ENCODE measurements at regions not wholly inside any gene's neighbourhood (a gene's known extent, or its start where the extent isn't known, plus 50 kb on each side); places are given as distances from the start of the nearest gene placed in this dataset.
A peak's percentile ranks its signal among the peaks of the same experiment; 100 is the strongest.
"Not testable (repeated sequence)": the region's sequence is repeated elsewhere in the genome, so short reads cannot be mapped to it uniquely, and the experiment has no call there.

- POLR2A ChIA-PET (ENCODE audit: partially characterized antibody), result not testable (repeated sequence)
These were observed 60.3 kb upstream of the NMU start for GRCh38 chr4:55696424-55696823.

GRCh38 chr4:55706541-55706940, 70.4 kb upstream of the NMU start:
- peaks cover 0 to 8% (median 0%) of the 10 kb centered on the region in 8 donors for H3K9me3 Mint-ChIP-seq
- peaks cover 0 to 10% (median under 1%) of the 10 kb centered on the region in 4 donors for H3K4me1 Mint-ChIP-seq
- peaks cover 0 to 3% of the 10 kb centered on the region in 2 donors for H3K36me3 Mint-ChIP-seq
- Histone ChIP-seq H3K9me3 (ENCODE audit: control insufficient read depth in 1 of 2, low read length in 2 of 2) (no peaks in the 10 kb centered on the region), H3K36me3 (ENCODE audit: insufficient read depth, low read length) (no peaks in the 10 kb centered on the region), H3K27me3 (ENCODE audit: insufficient read depth, low read length) (no peaks in the 10 kb centered on the region), H3K4me3 (ENCODE audit: low read length in 2 of 2) (no peak overlapping the region), H3K4me1 (ENCODE audit: insufficient read depth, low read length) (no peaks in the 10 kb centered on the region), H3K27ac (ENCODE audit: low read depth, low read length) (no peak overlapping the region)
- no peak overlapping the region for H3K27ac Mint-ChIP-seq
- intact Hi-C loops (cut with micrococcal nuclease), result no loop called here
- ChIA-PET POLR2A (ENCODE audit: partially characterized antibody) (no interaction called here), CTCF (ENCODE audit: partially characterized antibody) (no interaction called here)
- DNase-seq, result no peak
- H3K27me3 Mint-ChIP-seq, result peaks cover 8 to 9% of the 10 kb centered on the region in 2 donors
- H3K4me3 Mint-ChIP-seq, result no peak overlapping the region

More at GRCh38 chr4:55696424-55696823, 60.3 kb upstream of the NMU start:
- H3K4me1 ChIP-seq (ENCODE audit: insufficient read depth, low read length); CTCF ChIA-PET (ENCODE audit: partially characterized antibody); H3K4me3 Mint-ChIP-seq; intact Hi-C loops (cut with micrococcal nuclease); H3K36me3 ChIP-seq (ENCODE audit: insufficient read depth, low read length); H3K4me3 ChIP-seq (ENCODE audit: low read length in 2 of 2); H3K27me3 ChIP-seq (ENCODE audit: insufficient read depth, low read length); H3K9me3 ChIP-seq (ENCODE audit: control insufficient read depth in 1 of 2, low read length in 2 of 2); H3K27ac Mint-ChIP-seq; H3K27ac ChIP-seq (ENCODE audit: low read depth, low read length); DNase-seq; H3K4me1 Mint-ChIP-seq; H3K36me3 Mint-ChIP-seq: not testable (repeated sequence)
- H3K9me3 Mint-ChIP-seq, result peaks cover 0 to 16% (median 6%) of the 10 kb centered on the region in 8 donors
- peaks cover 6 to 16% of the 10 kb centered on the region in 2 donors for H3K27me3 Mint-ChIP-seq

GRCh38 chr4:55707507-55707906, 71.4 kb upstream of the NMU start:
- peaks cover 0 to 10% (median under 1%) of the 10 kb centered on the region in 4 donors for H3K4me1 Mint-ChIP-seq
- POLR2A ChIA-PET (ENCODE audit: partially characterized antibody), result no interaction called here
- intact Hi-C loops (cut with micrococcal nuclease), result no loop called here

GRCh38 chr4:55707991-55708390, 71.9 kb upstream of the NMU start:
- H3K9me3 Mint-ChIP-seq, result peaks cover 0 to 14% (median 0%) of the 10 kb centered on the region in 8 donors

More at GRCh38 chr4:55707507-55707906, 71.4 kb upstream of the NMU start:
- H3K36me3 Mint-ChIP-seq, result peaks cover 0 to 3% of the 10 kb centered on the region in 2 donors
- H3K27me3 Mint-ChIP-seq, result peaks cover 8 to 10% of the 10 kb centered on the region in 2 donors
- H3K27ac ChIP-seq (ENCODE audit: low read depth, low read length), result no peak overlapping the region
- no peak overlapping the region for H3K4me3 ChIP-seq (ENCODE audit: low read length in 2 of 2)
- no peaks in the 10 kb centered on the region for H3K27me3 ChIP-seq (ENCODE audit: insufficient read depth, low read length)
- no peak for DNase-seq
- H3K27ac Mint-ChIP-seq, result peak overlapping the region in 2 of 7 donors; percentile 68 to 74
- no peaks in the 10 kb centered on the region for H3K9me3 ChIP-seq (ENCODE audit: control insufficient read depth in 1 of 2, low read length in 2 of 2)
- no peaks in the 10 kb centered on the region for H3K4me1 ChIP-seq (ENCODE audit: insufficient read depth, low read length)
- peaks cover 0 to 11% (median 0%) of the 10 kb centered on the region in 8 donors for H3K9me3 Mint-ChIP-seq
- no peaks in the 10 kb centered on the region for H3K36me3 ChIP-seq (ENCODE audit: insufficient read depth, low read length)
- CTCF ChIA-PET (ENCODE audit: partially characterized antibody), result no interaction called here
- H3K4me3 Mint-ChIP-seq, result no peak overlapping the region

GRCh38 chr4:55712835-55713234, 76.7 kb upstream of the NMU start:
- CTCF ChIA-PET (ENCODE audit: partially characterized antibody); H3K36me3 ChIP-seq (ENCODE audit: insufficient read depth, low read length); H3K27ac Mint-ChIP-seq; H3K27ac ChIP-seq (ENCODE audit: low read depth, low read length); H3K9me3 ChIP-seq (ENCODE audit: control insufficient read depth in 1 of 2, low read length in 2 of 2); POLR2A ChIA-PET (ENCODE audit: partially characterized antibody); H3K4me3 ChIP-seq (ENCODE audit: low read length in 2 of 2); H3K4me1 Mint-ChIP-seq; H3K4me1 ChIP-seq (ENCODE audit: insufficient read depth, low read length); DNase-seq; H3K36me3 Mint-ChIP-seq; H3K4me3 Mint-ChIP-seq; H3K27me3 ChIP-seq (ENCODE audit: insufficient read depth, low read length); intact Hi-C loops (cut with micrococcal nuclease); H3K27me3 Mint-ChIP-seq: not testable (repeated sequence)
- peaks cover 0 to 17% (median 0%) of the 10 kb centered on the region in 8 donors for H3K9me3 Mint-ChIP-seq

More at GRCh38 chr4:55707991-55708390, 71.9 kb upstream of the NMU start:
- intact Hi-C loops (cut with micrococcal nuclease); POLR2A ChIA-PET (ENCODE audit: partially characterized antibody); H3K27ac ChIP-seq (ENCODE audit: low read depth, low read length); H3K27me3 ChIP-seq (ENCODE audit: insufficient read depth, low read length); H3K9me3 ChIP-seq (ENCODE audit: control insufficient read depth in 1 of 2, low read length in 2 of 2); H3K4me1 ChIP-seq (ENCODE audit: insufficient read depth, low read length); CTCF ChIA-PET (ENCODE audit: partially characterized antibody); H3K36me3 Mint-ChIP-seq; H3K4me3 Mint-ChIP-seq; H3K36me3 ChIP-seq (ENCODE audit: insufficient read depth, low read length); H3K4me3 ChIP-seq (ENCODE audit: low read length in 2 of 2): not testable (repeated sequence)
- Mint-ChIP-seq H3K27me3 (peaks cover 7 to 10% of the 10 kb centered on the region in 2 donors), H3K4me1 (peaks cover 0 to 10% (median under 1%) of the 10 kb centered on the region in 4 donors), H3K27ac (peak overlapping the region in 1 of 7 donors; percentile 68)
- DNase-seq, result peak in 4 of 5 donors; percentile 0 to 15 (median 4)

GRCh38 chr4:55721651-55722050, 85.6 kb upstream of the NMU start:
- H3K36me3 ChIP-seq (ENCODE audit: insufficient read depth, low read length), result no peaks in the 10 kb centered on the region
- DNase-seq, result no peak
- Mint-ChIP-seq H3K4me3 (no peak overlapping the region), H3K4me1 (no peaks in the 10 kb centered on the region), H3K36me3 (no peaks in the 10 kb centered on the region), H3K27ac (no peak overlapping the region), H3K27me3 (no peaks in the 10 kb centered on the region), H3K9me3 (no peaks in the 10 kb centered on the region)
- no peaks in the 10 kb centered on the region for H3K9me3 ChIP-seq (ENCODE audit: control insufficient read depth in 1 of 2, low read length in 2 of 2)
- no peak overlapping the region for H3K4me3 ChIP-seq (ENCODE audit: low read length in 2 of 2)
- H3K27me3 ChIP-seq (ENCODE audit: insufficient read depth, low read length), result no peaks in the 10 kb centered on the region
- no peak overlapping the region for H3K27ac ChIP-seq (ENCODE audit: low read depth, low read length)
- ChIA-PET CTCF (ENCODE audit: partially characterized antibody) (no interaction called here), POLR2A (ENCODE audit: partially characterized antibody) (no interaction called here)
- no peaks in the 10 kb centered on the region for H3K4me1 ChIP-seq (ENCODE audit: insufficient read depth, low read length)
- intact Hi-C loops (cut with micrococcal nuclease), result no loop called here

GRCh38 chr4:55722132-55722531, 86.0 kb upstream of the NMU start:
- H3K36me3 Mint-ChIP-seq, result no peaks in the 10 kb centered on the region
- H3K27me3 ChIP-seq (ENCODE audit: insufficient read depth, low read length), result no peaks in the 10 kb centered on the region
- CTCF ChIA-PET (ENCODE audit: partially characterized antibody), result interaction anchor here (0.7 kb wide), 1 partner anchor 1031 kb away, joined by 3 read pairs; no protein-coding TSS in a partner anchor
- POLR2A ChIA-PET (ENCODE audit: partially characterized antibody), result no interaction called here
- intact Hi-C loops (cut with micrococcal nuclease), result no loop called here
- no peaks in the 10 kb centered on the region for H3K9me3 ChIP-seq (ENCODE audit: control insufficient read depth in 1 of 2, low read length in 2 of 2)
- no peaks in the 10 kb centered on the region for H3K36me3 ChIP-seq (ENCODE audit: insufficient read depth, low read length)
- no peak for DNase-seq
- no peak overlapping the region for H3K27ac Mint-ChIP-seq
- H3K9me3 Mint-ChIP-seq, result no peaks in the 10 kb centered on the region
- no peak overlapping the region for H3K27ac ChIP-seq (ENCODE audit: low read depth, low read length)
- no peaks in the 10 kb centered on the region for H3K4me1 ChIP-seq (ENCODE audit: insufficient read depth, low read length)
- H3K4me1 Mint-ChIP-seq, result no peaks in the 10 kb centered on the region
- no peaks in the 10 kb centered on the region for H3K27me3 Mint-ChIP-seq
- H3K4me3 ChIP-seq (ENCODE audit: low read length in 2 of 2), result no peak overlapping the region
- no peak overlapping the region for H3K4me3 Mint-ChIP-seq

GRCh38 chr4:55723403-55723802, 87.3 kb upstream of the NMU start:
- H3K27ac ChIP-seq (ENCODE audit: low read depth, low read length), result no peak overlapping the region
- ChIA-PET CTCF (ENCODE audit: partially characterized antibody) (no interaction called here), POLR2A (ENCODE audit: partially characterized antibody) (no interaction called here)
- peaks cover 0 to 4% (median 0%) of the 10 kb centered on the region in 8 donors for H3K9me3 Mint-ChIP-seq
- no peaks in the 10 kb centered on the region for H3K4me1 ChIP-seq (ENCODE audit: insufficient read depth, low read length)
- H3K27me3 ChIP-seq (ENCODE audit: insufficient read depth, low read length), result no peaks in the 10 kb centered on the region
- H3K36me3 Mint-ChIP-seq, result no peaks in the 10 kb centered on the region
- no peak for DNase-seq
- H3K9me3 ChIP-seq (ENCODE audit: control insufficient read depth in 1 of 2, low read length in 2 of 2), result no peaks in the 10 kb centered on the region
- H3K4me1 Mint-ChIP-seq, result no peaks in the 10 kb centered on the region
- intact Hi-C loops (cut with micrococcal nuclease), result no loop called here
- no peak overlapping the region for H3K4me3 ChIP-seq (ENCODE audit: low read length in 2 of 2)
- H3K4me3 Mint-ChIP-seq, result no peak overlapping the region
- H3K27me3 Mint-ChIP-seq, result peaks cover 0 to 1% of the 10 kb centered on the region in 2 donors
- H3K36me3 ChIP-seq (ENCODE audit: insufficient read depth, low read length), result no peaks in the 10 kb centered on the region
- H3K27ac Mint-ChIP-seq, result no peak overlapping the region
